ENCODE measurements at regions not wholly inside any gene's neighbourhood (a gene's known extent, or its start where the extent isn't known, plus 50 kb on each side); places are given as distances from the start of the nearest gene placed in this dataset.

GRCh38 chr4:181484396-181484795 lies 758.8 kb upstream of the TENM3 start:
- no peak for TF ChIP-seq POLR2A (IDR thresholded peaks at IDR 0.05; ENCODE audit: low read length)
- no peak for TF ChIP-seq GATA1 (IDR thresholded peaks at IDR 0.05; ENCODE audit: low read depth, low read length)

Data from erythroblast (primary cell).